ENCODE measurements at regions not wholly inside any gene's neighbourhood (a gene's known extent, or its start where the extent isn't known, plus 50 kb on each side); places are given as distances from the start of the nearest gene placed in this dataset.

GRCh38 chr13:76773448-76774094 is 112.6 kb downstream of the KCTD12 start:
- H3K27ac ChIP-seq (replicated peaks), result no peak overlapping the region
- DNase-seq (ENCODE audit: low read depth in 1 of 2, low spot score in 1 of 2), result no peak
- no peak overlapping the region for H3K4me3 ChIP-seq (replicated peaks; ENCODE audit: insufficient read depth, low read length)
- H3K27me3 ChIP-seq (ENCODE audit: insufficient read depth, poor library complexity, severe bottlenecking), result no peaks in the 10 kb centered on the region
- no peak for TF ChIP-seq POLR2AphosphoS5 (IDR thresholded peaks at IDR 0.05; ENCODE audit: low read depth)

GRCh38 chr13:76772241-76772640 is 114.0 kb downstream of the KCTD12 start:
- TF ChIP-seq POLR2AphosphoS5 (IDR thresholded peaks at IDR 0.05; ENCODE audit: low read depth) (no peak), CTCF (IDR thresholded peaks at IDR 0.05; ENCODE audit: insufficient read depth, low read length) (no peak), SPI1 (IDR thresholded peaks at IDR 0.05; ENCODE audit: borderline replicate concordance, low read depth) (no peak)
- no peaks in the 10 kb centered on the region for H3K27me3 ChIP-seq (ENCODE audit: insufficient read depth, poor library complexity, severe bottlenecking)
- H3K4me3 ChIP-seq (replicated peaks; ENCODE audit: insufficient read depth, low read length), result no peak overlapping the region
- H3K27ac ChIP-seq (replicated peaks), result no peak overlapping the region
- no peak for DNase-seq (ENCODE audit: low read depth in 1 of 2, low spot score in 1 of 2)

GRCh38 chr13:76769271-76769791 is 116.9 kb downstream of the KCTD12 start:
- TF ChIP-seq REST (IDR thresholded peaks at IDR 0.05; ENCODE audit: insufficient replicate concordance, low read depth) (no peak), SPI1 (IDR thresholded peaks at IDR 0.05; ENCODE audit: borderline replicate concordance, low read depth) (no peak), CTCF (IDR thresholded peaks at IDR 0.05; ENCODE audit: insufficient read depth, low read length) (no peak), GABPA (IDR thresholded peaks at IDR 0.05; ENCODE audit: low read depth) (no peak), POLR2AphosphoS5 (IDR thresholded peaks at IDR 0.05; ENCODE audit: low read depth) (no peak)
- no peak for DNase-seq (ENCODE audit: low read depth in 1 of 2, low spot score in 1 of 2)
- Histone ChIP-seq H3K4me3 (replicated peaks; ENCODE audit: insufficient read depth, low read length) (no peak overlapping the region), H3K27ac (replicated peaks) (no peak overlapping the region), H3K27me3 (ENCODE audit: insufficient read depth, poor library complexity, severe bottlenecking) (no peaks in the 10 kb centered on the region)

- no peaks in the 10 kb centered on the region for H3K27me3 ChIP-seq (ENCODE audit: insufficient read depth, poor library complexity, severe bottlenecking)
- no peak for DNase-seq (ENCODE audit: low read depth in 1 of 2, low spot score in 1 of 2)
- H3K27ac ChIP-seq (replicated peaks), result no peak overlapping the region
- TF ChIP-seq CTCF (IDR thresholded peaks at IDR 0.05; ENCODE audit: insufficient read depth, low read length) (no peak), POLR2AphosphoS5 (IDR thresholded peaks at IDR 0.05; ENCODE audit: low read depth) (no peak), SPI1 (IDR thresholded peaks at IDR 0.05; ENCODE audit: borderline replicate concordance, low read depth) (no peak), REST (IDR thresholded peaks at IDR 0.05; ENCODE audit: insufficient replicate concordance, low read depth) (no peak)
- no peak overlapping the region for H3K4me3 ChIP-seq (replicated peaks; ENCODE audit: insufficient read depth, low read length)
Observed at GRCh38 chr13:76768384-76768783, 117.8 kb downstream of the KCTD12 start.
